Panc1 (cell line): ENCODE measurements at regions not wholly inside any gene's neighbourhood (a gene's known extent, or its start where the extent isn't known, plus 50 kb on each side); places are given as distances from the start of the nearest gene placed in this dataset.

Experiments used
- ATAC-seq: fragments of 200-7000 bp; cut with Tn5 transposase; 2 replicates; pipeline ENCODE4 v1.9.1; 2020; ENCODE audit warnings: mild to moderate bottlenecking, moderate library complexity
- BruUV-seq: library from RNA; stranded (reverse); fragments of 400-500 nt; replicated peaks from 2 replicates; lab custom pipeline; 2021; lab: Mats Ljungman, UMichigan
- CTCF ChIA-PET: fragments of 300-600 bp; sonication (Branson Sonifier 250); formaldehyde crosslinking; loops from one replicate; lab custom pipeline; 2022; ENCODE audit warnings: antibody characterized with exemption; lab: Charles Lee
- POLR2A ChIA-PET: fragments of 300-600 bp; sonication (Branson Sonifier 250); formaldehyde crosslinking; loops from one replicate; lab custom pipeline; 2022; ENCODE audit warnings: antibody characterized with exemption; lab: Charles Lee
- DNase-seq: peaks from one replicate; pipeline ENCODE4 v3.0.0-alpha.2; 2010; ENCODE audit warnings: low read depth, low spot score
- H3K27ac ChIP-seq: 2 replicates; pipeline ENCODE4 v1.5.1; 2011; ENCODE audit warnings: mild to moderate bottlenecking, low read length, inconsistent platforms
- H3K27me3 ChIP-seq: fragments of 200-500 bp; sonication (Bioruptor generic); 2 replicates; pipeline ENCODE4 v1.6.0; 2014; ENCODE audit warnings: low read length, inconsistent platforms; ENCODE audit not compliant: control insufficient read depth, insufficient read depth
- H3K36me3 ChIP-seq: fragments of 200-500 bp; sonication (Bioruptor generic); 2 replicates; pipeline ENCODE4 v1.5.1; 2014; ENCODE audit warnings: inconsistent platforms, mild to moderate bottlenecking, low read length, moderate library complexity; ENCODE audit not compliant: control insufficient read depth, insufficient read depth
- H3K4me1 ChIP-seq: 2 replicates; pipeline ENCODE4 v1.5.1; 2011; ENCODE audit warnings: inconsistent platforms, mild to moderate bottlenecking, low read length, moderate library complexity; ENCODE audit not compliant: control insufficient read depth, insufficient read depth
- H3K4me3 ChIP-seq, 2 experiments: 2 replicates each; pipeline ENCODE4 v1.5.1; 2011 to 2012; ENCODE audit warnings: low read depth in 2 of 2, low read length in 2 of 2, mild to moderate bottlenecking in 2 of 2, inconsistent platforms in 1 of 2, moderate library complexity in 1 of 2
- H3K9me3 ChIP-seq: fragments of 200-500 bp; sonication (Bioruptor generic); 2 replicates; pipeline ENCODE4 v1.5.1; 2014; ENCODE audit warnings: low read depth, mild to moderate bottlenecking, inconsistent platforms, low read length, moderate library complexity; ENCODE audit not compliant: control insufficient read depth, insufficient read depth
- CTCF ChIP-seq: fragments of 450-650 bp; IDR thresholded peaks from 2 replicates; pipeline ENCODE4 v1.5.1; 2017; ENCODE audit warnings: mild to moderate bottlenecking
- POLR2AphosphoS5 ChIP-seq: IDR thresholded peaks from 2 replicates; pipeline ENCODE4 v1.6.1; 2012; ENCODE audit warnings: mild to moderate bottlenecking, low read depth, low read length, moderate library complexity
- SIN3A ChIP-seq: IDR thresholded peaks from 2 replicates; pipeline ENCODE4 v1.6.1; 2012; ENCODE audit warnings: low read depth, mild to moderate bottlenecking, low read length, moderate library complexity, borderline replicate concordance; ENCODE audit not compliant: insufficient read depth
- TCF7L2 ChIP-seq: IDR thresholded peaks from 2 replicates; pipeline ENCODE4 v1.6.1; 2011; ENCODE audit warnings: mild to moderate bottlenecking, low read depth, low read length, inconsistent platforms
- in situ Hi-C: cut with HindIII; loops from 2 replicates; pipeline ENCODE4 v1.10.0; 2016; ENCODE audit warnings: low sequenced_read_pairs, low pct_unique_long_range_greater_than_20kb
- intact Hi-C: fragments of 100-400 bp; cut with micrococcal nuclease; formaldehyde crosslinking; loops from one replicate; pipeline ENCODE4 v1.10.0; 2022; ENCODE audit not compliant: unreplicated experiment
- TF ChIP-seq, protein P1 (sequence below), 2 experiments: IDR thresholded peaks; 2 replicates each; pipeline ENCODE4 v1.6.1; 2011 to 2012; ENCODE audit warnings: low read depth in 2 of 2, control low read depth in 1 of 2, low read length in 1 of 2, mild to moderate bottlenecking in 1 of 2, moderate library complexity in 1 of 2; ENCODE audit not compliant: insufficient read depth in 1 of 2

DNA sequence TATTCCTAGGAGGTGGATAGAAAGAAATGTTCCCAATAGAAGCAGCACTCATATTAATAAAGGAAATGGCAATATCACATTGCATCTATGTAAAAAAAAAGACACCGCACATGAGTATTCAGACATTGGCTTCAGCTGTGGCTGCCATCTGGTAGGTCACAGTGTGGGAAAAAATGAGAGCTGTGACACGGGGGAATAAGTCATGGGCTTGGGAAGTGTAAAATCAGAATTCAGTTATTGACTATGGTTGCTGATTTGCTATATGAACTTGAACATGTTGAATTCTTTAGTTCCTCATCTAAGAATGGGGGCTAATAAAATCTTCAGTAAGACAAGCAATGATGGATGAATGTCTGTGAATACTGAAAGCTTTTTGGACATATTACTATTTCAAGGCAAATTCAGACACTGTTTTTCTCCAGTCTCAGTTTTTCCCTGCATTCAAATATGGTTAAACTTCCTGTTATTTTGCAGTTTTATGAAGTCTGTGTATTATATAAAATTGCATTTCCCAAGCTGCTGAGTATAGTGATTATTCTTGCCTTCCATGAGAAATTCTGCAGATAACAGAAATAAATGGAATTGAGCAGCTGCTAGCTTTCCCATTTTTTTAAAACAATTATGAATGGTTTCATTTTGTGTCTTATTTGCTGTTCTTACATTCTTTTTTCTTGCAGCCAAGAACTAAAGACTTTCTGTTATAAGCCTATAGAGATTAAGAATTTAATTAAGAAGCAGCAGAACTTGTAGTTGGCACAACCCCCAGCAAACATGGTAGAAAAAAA is 221.0 kb downstream of the ANKRD50 start:
- Histone ChIP-seq H3K27ac (no peak overlapping the region), H3K27me3 (no peaks in the 10 kb centered on the region), H3K4me1 (no peaks in the 10 kb centered on the region), H3K9me3 (no peaks in the 10 kb centered on the region), H3K36me3 (no peaks in the 10 kb centered on the region), H3K4me3 (no peak overlapping the region)
- intact Hi-C loops: no loop called here
- in situ Hi-C loops: no loop called here
- ATAC-seq (no peak), DNase-seq (no peak)
- ChIA-PET POLR2A (no interaction called here), CTCF (no interaction called here)
- TF ChIP-seq TCF7L2 (no peak), POLR2AphosphoS5 (no peak), CTCF (no peak), SIN3A (no peak)
- TF ChIP-seq, protein P1, sequence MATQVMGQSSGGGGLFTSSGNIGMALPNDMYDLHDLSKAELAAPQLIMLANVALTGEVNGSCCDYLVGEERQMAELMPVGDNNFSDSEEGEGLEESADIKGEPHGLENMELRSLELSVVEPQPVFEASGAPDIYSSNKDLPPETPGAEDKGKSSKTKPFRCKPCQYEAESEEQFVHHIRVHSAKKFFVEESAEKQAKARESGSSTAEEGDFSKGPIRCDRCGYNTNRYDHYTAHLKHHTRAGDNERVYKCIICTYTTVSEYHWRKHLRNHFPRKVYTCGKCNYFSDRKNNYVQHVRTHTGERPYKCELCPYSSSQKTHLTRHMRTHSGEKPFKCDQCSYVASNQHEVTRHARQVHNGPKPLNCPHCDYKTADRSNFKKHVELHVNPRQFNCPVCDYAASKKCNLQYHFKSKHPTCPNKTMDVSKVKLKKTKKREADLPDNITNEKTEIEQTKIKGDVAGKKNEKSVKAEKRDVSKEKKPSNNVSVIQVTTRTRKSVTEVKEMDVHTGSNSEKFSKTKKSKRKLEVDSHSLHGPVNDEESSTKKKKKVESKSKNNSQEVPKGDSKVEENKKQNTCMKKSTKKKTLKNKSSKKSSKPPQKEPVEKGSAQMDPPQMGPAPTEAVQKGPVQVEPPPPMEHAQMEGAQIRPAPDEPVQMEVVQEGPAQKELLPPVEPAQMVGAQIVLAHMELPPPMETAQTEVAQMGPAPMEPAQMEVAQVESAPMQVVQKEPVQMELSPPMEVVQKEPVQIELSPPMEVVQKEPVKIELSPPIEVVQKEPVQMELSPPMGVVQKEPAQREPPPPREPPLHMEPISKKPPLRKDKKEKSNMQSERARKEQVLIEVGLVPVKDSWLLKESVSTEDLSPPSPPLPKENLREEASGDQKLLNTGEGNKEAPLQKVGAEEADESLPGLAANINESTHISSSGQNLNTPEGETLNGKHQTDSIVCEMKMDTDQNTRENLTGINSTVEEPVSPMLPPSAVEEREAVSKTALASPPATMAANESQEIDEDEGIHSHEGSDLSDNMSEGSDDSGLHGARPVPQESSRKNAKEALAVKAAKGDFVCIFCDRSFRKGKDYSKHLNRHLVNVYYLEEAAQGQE (IDR thresholded peaks at IDR 0.05; ENCODE audit: insufficient read depth in 1 of 2, low read depth in 2 of 2, low read length in 1 of 2): no peak
- BruUV-seq: no TSS peak

DNA sequence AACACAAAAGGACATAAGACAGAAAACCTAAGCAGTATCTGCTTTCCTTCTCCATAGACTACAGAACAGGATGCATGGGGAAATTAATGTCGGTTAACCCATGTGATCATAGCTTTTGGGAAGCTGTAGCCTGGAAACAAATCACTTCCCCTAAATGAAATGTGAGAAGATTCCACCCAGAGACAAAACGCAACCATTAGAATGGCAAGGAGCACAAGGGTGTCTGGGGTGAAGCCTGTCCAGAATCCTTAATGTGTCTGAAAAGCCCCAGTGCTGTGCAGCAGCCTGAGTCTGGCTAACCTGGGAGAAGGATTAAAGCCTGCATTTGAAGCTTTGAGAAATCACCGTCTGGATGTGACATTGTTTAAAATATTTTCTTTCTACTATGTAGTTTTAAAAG is 213.3 kb downstream of the ANKRD50 start:
- TF ChIP-seq CTCF: no peak
- TF ChIP-seq POLR2AphosphoS5: no peak
- TF ChIP-seq SIN3A: no peak
- TF ChIP-seq TCF7L2: no peak
- TF ChIP-seq, protein P1 (IDR thresholded peaks at IDR 0.05; ENCODE audit: insufficient read depth in 1 of 2, low read depth in 2 of 2, low read length in 1 of 2): no peak
- H3K4me1 ChIP-seq: no peaks in the 10 kb centered on the region
- no peaks in the 10 kb centered on the region for H3K9me3 ChIP-seq
- ATAC-seq (no peak), DNase-seq (no peak)
- ChIA-PET POLR2A (no interaction called here), CTCF (no interaction called here)
- no peak overlapping the region for H3K27ac ChIP-seq
- no peaks in the 10 kb centered on the region for H3K36me3 ChIP-seq
- intact Hi-C loops: no loop called here
- H3K4me3 ChIP-seq: no peak overlapping the region
- in situ Hi-C loops: no loop called here
- no TSS peak for BruUV-seq
- no peaks in the 10 kb centered on the region for H3K27me3 ChIP-seq
